ENCODE measurements at regions not wholly inside any gene's neighbourhood (a gene's known extent, or its start where the extent isn't known, plus 50 kb on each side); places are given as distances from the start of the nearest gene placed in this dataset.

DNA sequence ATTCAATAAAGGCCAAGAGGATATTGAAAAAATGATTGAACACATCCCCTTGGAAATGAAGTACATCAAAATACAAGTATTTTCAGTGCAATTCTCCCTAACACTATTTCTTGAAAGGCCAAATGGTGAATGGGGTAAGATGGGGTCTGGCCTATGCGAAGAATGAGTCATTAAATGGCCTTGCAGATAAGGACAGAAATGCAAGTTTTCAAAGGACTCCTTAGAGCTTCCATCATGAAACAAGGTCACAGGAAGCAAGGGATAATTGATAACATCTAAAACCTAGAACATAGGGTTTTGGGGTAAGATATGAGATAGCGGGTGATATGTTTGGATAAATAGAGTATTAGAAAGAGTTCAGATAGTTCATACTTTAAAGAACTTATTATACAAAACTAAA lies 109.3 kb upstream of the ABCB5 start:
- TF ChIP-seq, protein P1, sequence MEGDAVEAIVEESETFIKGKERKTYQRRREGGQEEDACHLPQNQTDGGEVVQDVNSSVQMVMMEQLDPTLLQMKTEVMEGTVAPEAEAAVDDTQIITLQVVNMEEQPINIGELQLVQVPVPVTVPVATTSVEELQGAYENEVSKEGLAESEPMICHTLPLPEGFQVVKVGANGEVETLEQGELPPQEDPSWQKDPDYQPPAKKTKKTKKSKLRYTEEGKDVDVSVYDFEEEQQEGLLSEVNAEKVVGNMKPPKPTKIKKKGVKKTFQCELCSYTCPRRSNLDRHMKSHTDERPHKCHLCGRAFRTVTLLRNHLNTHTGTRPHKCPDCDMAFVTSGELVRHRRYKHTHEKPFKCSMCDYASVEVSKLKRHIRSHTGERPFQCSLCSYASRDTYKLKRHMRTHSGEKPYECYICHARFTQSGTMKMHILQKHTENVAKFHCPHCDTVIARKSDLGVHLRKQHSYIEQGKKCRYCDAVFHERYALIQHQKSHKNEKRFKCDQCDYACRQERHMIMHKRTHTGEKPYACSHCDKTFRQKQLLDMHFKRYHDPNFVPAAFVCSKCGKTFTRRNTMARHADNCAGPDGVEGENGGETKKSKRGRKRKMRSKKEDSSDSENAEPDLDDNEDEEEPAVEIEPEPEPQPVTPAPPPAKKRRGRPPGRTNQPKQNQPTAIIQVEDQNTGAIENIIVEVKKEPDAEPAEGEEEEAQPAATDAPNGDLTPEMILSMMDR (conservative IDR thresholded peaks at IDR 0.05; ENCODE audit: low read length), result no peak
- TF ChIP-seq EZH2phosphoT487 (IDR thresholded peaks at IDR 0.05; ENCODE audit: borderline replicate concordance, low read depth, low read length), result no peak

Measured in OCI-LY7 (cell line).